ENCODE measurements at regions not wholly inside any gene's neighbourhood (a gene's known extent, or its start where the extent isn't known, plus 50 kb on each side); places are given as distances from the start of the nearest gene placed in this dataset.

- TF ChIP-seq ZNF425 (CRISPR knock-in tag; conservative IDR thresholded peaks at IDR 0.05): no peak
- TF ChIP-seq NFE2L1 (CRISPR knock-in tag; IDR thresholded peaks at IDR 0.05): no peak
Observed at GRCh38 chr12:42758806-42759205, 169.3 kb upstream of the PRICKLE1 start (continued).

DNA sequence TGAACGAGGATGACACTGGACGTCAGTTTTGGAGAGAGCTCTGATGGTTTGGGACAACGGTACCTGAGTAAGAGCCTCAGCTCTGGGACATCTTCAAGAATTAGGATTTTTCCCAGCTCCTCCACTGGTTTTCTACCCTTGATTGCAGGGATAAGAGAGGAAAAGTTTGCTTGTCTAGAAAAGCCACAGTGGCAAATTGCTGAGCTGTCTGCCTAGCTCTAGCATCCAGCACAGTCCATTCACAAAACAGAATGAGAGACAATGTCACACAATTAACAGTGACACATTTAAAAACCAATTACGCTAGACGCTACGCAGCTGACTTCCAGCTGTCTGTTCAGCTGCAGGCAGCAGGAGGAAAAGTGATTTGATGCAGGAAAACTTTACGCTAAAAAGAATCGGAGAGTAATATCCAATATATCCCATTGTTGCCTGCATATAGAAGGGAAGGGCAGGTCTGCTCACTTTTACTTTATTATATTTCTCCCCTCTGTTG, 168.1 kb upstream of the PRICKLE1 start:
- peaks cover 19% of the 10 kb centered on the region for H3K9me3 Mint-ChIP-seq
- ChIA-PET CTCF (interaction anchor here (0.7 kb wide), 1 partner anchor 12 kb away, joined by 4 read pairs; no protein-coding TSS in a partner anchor), POLR2A (no interaction called here)
- H3K27ac Mint-ChIP-seq: peak overlapping the region; percentile 99
- H3K4me1 Mint-ChIP-seq: peaks cover 58% of the 10 kb centered on the region
- H3K36me3 Mint-ChIP-seq: peaks cover 14% of the 10 kb centered on the region
- no peaks in the 10 kb centered on the region for H3K27me3 Mint-ChIP-seq (ENCODE audit: low read depth)
- peak overlapping the region; percentile 32 for H3K4me3 Mint-ChIP-seq
- no peak for TF ChIP-seq CREM (CRISPR knock-in tag; IDR thresholded peaks at IDR 0.05)
- TF ChIP-seq, protein P1, sequence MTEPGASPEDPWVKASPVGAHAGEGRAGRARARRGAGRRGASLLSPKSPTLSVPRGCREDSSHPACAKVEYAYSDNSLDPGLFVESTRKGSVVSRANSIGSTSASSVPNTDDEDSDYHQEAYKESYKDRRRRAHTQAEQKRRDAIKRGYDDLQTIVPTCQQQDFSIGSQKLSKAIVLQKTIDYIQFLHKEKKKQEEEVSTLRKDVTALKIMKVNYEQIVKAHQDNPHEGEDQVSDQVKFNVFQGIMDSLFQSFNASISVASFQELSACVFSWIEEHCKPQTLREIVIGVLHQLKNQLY (CRISPR knock-in tag; IDR thresholded peaks at IDR 0.05): no peak
- no peak for TF ChIP-seq NR3C1 (CRISPR knock-in tag; conservative IDR thresholded peaks at IDR 0.05; ENCODE audit: low read depth)
- TF ChIP-seq KAT7 (CRISPR knock-in tag; IDR thresholded peaks at IDR 0.05; ENCODE audit: borderline replicate concordance): no peak
- no peak for TF ChIP-seq ZNF512 (CRISPR knock-in tag; IDR thresholded peaks at IDR 0.05; ENCODE audit: borderline replicate concordance)
- TF ChIP-seq GABPB1 (CRISPR knock-in tag; IDR thresholded peaks at IDR 0.05): no peak
- TF ChIP-seq, protein P2, sequence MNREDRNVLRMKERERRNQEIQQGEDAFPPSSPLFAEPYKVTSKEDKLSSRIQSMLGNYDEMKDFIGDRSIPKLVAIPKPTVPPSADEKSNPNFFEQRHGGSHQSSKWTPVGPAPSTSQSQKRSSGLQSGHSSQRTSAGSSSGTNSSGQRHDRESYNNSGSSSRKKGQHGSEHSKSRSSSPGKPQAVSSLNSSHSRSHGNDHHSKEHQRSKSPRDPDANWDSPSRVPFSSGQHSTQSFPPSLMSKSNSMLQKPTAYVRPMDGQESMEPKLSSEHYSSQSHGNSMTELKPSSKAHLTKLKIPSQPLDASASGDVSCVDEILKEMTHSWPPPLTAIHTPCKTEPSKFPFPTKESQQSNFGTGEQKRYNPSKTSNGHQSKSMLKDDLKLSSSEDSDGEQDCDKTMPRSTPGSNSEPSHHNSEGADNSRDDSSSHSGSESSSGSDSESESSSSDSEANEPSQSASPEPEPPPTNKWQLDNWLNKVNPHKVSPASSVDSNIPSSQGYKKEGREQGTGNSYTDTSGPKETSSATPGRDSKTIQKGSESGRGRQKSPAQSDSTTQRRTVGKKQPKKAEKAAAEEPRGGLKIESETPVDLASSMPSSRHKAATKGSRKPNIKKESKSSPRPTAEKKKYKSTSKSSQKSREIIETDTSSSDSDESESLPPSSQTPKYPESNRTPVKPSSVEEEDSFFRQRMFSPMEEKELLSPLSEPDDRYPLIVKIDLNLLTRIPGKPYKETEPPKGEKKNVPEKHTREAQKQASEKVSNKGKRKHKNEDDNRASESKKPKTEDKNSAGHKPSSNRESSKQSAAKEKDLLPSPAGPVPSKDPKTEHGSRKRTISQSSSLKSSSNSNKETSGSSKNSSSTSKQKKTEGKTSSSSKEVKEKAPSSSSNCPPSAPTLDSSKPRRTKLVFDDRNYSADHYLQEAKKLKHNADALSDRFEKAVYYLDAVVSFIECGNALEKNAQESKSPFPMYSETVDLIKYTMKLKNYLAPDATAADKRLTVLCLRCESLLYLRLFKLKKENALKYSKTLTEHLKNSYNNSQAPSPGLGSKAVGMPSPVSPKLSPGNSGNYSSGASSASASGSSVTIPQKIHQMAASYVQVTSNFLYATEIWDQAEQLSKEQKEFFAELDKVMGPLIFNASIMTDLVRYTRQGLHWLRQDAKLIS (CRISPR knock-in tag; IDR thresholded peaks at IDR 0.05; ENCODE audit: borderline replicate concordance): no peak
- DNase-seq (ENCODE audit: low spot score) (no peak), ATAC-seq (0 out of 2 replicates have a peak, but pooled peaks have one; percentile 3)

GRCh38 chr12:42756841-42757623, 167.5 kb upstream of the PRICKLE1 start:
- no peaks in the 10 kb centered on the region for H3K27me3 Mint-ChIP-seq (ENCODE audit: low read depth)
- peaks cover 18% of the 10 kb centered on the region for H3K36me3 Mint-ChIP-seq
- peaks cover 58% of the 10 kb centered on the region for H3K4me1 Mint-ChIP-seq
- peak overlapping the region; percentile 99 for H3K27ac Mint-ChIP-seq
- H3K4me3 Mint-ChIP-seq: peak overlapping the region; percentile 32
- POLR2A ChIA-PET: no interaction called here
- peaks cover 25% of the 10 kb centered on the region for H3K9me3 Mint-ChIP-seq
- CTCF ChIA-PET: interaction anchor here (0.7 kb wide), 1 partner anchor 12 kb away, joined by 4 read pairs; no protein-coding TSS in a partner anchor
- ATAC-seq (peak; percentile 91), DNase-seq (ENCODE audit: low spot score) (peak; percentile 75)
- TF ChIP-seq OVOL2 (CRISPR knock-in tag; IDR thresholded peaks at IDR 0.05; ENCODE audit: borderline replicate concordance) (no peak), SOX15 (CRISPR knock-in tag; IDR thresholded peaks at IDR 0.05) (no peak), GRHL2 (CRISPR knock-in tag; IDR thresholded peaks at IDR 0.05; ENCODE audit: insufficient replicate concordance, severe bottlenecking) (no peak), ZNF512 (CRISPR knock-in tag; IDR thresholded peaks at IDR 0.05; ENCODE audit: borderline replicate concordance) (no peak), TCF7 (CRISPR knock-in tag; IDR thresholded peaks at IDR 0.05; ENCODE audit: low read depth) (no peak), CDX4 (CRISPR knock-in tag; IDR thresholded peaks at IDR 0.05; ENCODE audit: borderline replicate concordance) (no peak)
- TF ChIP-seq, protein P3, sequence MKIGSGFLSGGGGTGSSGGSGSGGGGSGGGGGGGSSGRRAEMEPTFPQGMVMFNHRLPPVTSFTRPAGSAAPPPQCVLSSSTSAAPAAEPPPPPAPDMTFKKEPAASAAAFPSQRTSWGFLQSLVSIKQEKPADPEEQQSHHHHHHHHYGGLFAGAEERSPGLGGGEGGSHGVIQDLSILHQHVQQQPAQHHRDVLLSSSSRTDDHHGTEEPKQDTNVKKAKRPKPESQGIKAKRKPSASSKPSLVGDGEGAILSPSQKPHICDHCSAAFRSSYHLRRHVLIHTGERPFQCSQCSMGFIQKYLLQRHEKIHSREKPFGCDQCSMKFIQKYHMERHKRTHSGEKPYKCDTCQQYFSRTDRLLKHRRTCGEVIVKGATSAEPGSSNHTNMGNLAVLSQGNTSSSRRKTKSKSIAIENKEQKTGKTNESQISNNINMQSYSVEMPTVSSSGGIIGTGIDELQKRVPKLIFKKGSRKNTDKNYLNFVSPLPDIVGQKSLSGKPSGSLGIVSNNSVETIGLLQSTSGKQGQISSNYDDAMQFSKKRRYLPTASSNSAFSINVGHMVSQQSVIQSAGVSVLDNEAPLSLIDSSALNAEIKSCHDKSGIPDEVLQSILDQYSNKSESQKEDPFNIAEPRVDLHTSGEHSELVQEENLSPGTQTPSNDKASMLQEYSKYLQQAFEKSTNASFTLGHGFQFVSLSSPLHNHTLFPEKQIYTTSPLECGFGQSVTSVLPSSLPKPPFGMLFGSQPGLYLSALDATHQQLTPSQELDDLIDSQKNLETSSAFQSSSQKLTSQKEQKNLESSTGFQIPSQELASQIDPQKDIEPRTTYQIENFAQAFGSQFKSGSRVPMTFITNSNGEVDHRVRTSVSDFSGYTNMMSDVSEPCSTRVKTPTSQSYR (CRISPR knock-in tag; IDR thresholded peaks at IDR 0.05): peak; percentile 76
- TF ChIP-seq, protein P4, sequence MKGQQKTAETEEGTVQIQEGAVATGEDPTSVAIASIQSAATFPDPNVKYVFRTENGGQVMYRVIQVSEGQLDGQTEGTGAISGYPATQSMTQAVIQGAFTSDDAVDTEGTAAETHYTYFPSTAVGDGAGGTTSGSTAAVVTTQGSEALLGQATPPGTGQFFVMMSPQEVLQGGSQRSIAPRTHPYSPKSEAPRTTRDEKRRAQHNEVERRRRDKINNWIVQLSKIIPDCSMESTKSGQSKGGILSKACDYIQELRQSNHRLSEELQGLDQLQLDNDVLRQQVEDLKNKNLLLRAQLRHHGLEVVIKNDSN (CRISPR knock-in tag; IDR thresholded peaks at IDR 0.05): no peak

Measured in WTC11 (cell line).